Hepatocyte (in vitro differentiated cells): ENCODE measurements at regions not wholly inside any gene's neighbourhood (a gene's known extent, or its start where the extent isn't known, plus 50 kb on each side); places are given as distances from the start of the nearest gene placed in this dataset.

ENCODE experiments used
- CTCF ChIP-seq: fragments of 200-600 bp; sonication (generic); IDR thresholded peaks from 2 replicates; pipeline ENCODE4 v1.5.1; 2016; ENCODE audit warnings: antibody characterized with exemption, mild to moderate bottlenecking; ENCODE audit not compliant: poor library complexity
- EZH2 ChIP-seq: fragments of 200-600 bp; sonication (generic); IDR thresholded peaks from 2 replicates; pipeline ENCODE4 v1.6.1; 2016; ENCODE audit warnings: antibody characterized with exemption, mild to moderate bottlenecking, borderline replicate concordance
- EZH2phosphoT487 ChIP-seq: fragments of 200-600 bp; sonication (generic); IDR thresholded peaks from one replicate; pipeline ENCODE4 v1.6.1; 2018; ENCODE audit warnings: antibody characterized with exemption, mild to moderate bottlenecking, low read depth, moderate library complexity; ENCODE audit not compliant: unreplicated experiment, severe bottlenecking

GRCh38 chr1:5728663-5729355 lies 263.4 kb downstream of the NPHP4 start:
- TF ChIP-seq EZH2 (no peak), CTCF (no peak), EZH2phosphoT487 (no peak)
